MM.1S (cell line): ENCODE measurements at regions not wholly inside any gene's neighbourhood (a gene's known extent, or its start where the extent isn't known, plus 50 kb on each side); places are given as distances from the start of the nearest gene placed in this dataset.

Experiments used
- DNase-seq: peaks from one replicate; pipeline ENCODE4 v3.0.0-alpha.2; 2015
- H2AFZ ChIP-seq: fragments of 300-600 bp; sonication (generic); 2 replicates; pipeline ENCODE4 v1.6.0; 2016; ENCODE audit warnings: antibody characterized with exemption, low read length
- H3F3A ChIP-seq: fragments of 300-600 bp; sonication (generic); 2 replicates; pipeline ENCODE4 v1.6.1; 2016; ENCODE audit warnings: mild to moderate bottlenecking, antibody characterized with exemption, low read length, moderate library complexity, mixed read lengths; ENCODE audit not compliant: insufficient read depth
- H3K27ac ChIP-seq: fragments of 300-600 bp; sonication (generic); 2 replicates; pipeline ENCODE4 v1.5.1; 2016; ENCODE audit warnings: mild to moderate bottlenecking, low read length
- H3K27me3 ChIP-seq: fragments of 300-600 bp; sonication (generic); replicated peaks from 2 replicates; pipeline ENCODE4 v1.6.0; 2016; ENCODE audit warnings: low read length; ENCODE audit not compliant: insufficient read depth
- H3K36me3 ChIP-seq: fragments of 300-600 bp; sonication (generic); replicated peaks from 2 replicates; pipeline ENCODE4 v1.6.1; 2016; ENCODE audit warnings: mild to moderate bottlenecking, low read length, mixed read lengths; ENCODE audit not compliant: insufficient read depth
- H3K4me1 ChIP-seq: fragments of 300-600 bp; sonication (generic); 2 replicates; pipeline ENCODE4 v1.6.1; 2016; ENCODE audit warnings: low read length, mixed read lengths
- H3K4me2 ChIP-seq: fragments of 300-600 bp; sonication (generic); 2 replicates; pipeline ENCODE4 v1.6.0; 2016; ENCODE audit warnings: low read depth, low read length
- H3K4me3 ChIP-seq: fragments of 300-600 bp; sonication (generic); 2 replicates; pipeline ENCODE4 v1.5.1; 2016; ENCODE audit warnings: low read length, mixed read lengths
- H3K79me2 ChIP-seq: fragments of 300-600 bp; sonication (generic); 2 replicates; pipeline ENCODE4 v1.6.1; 2016; ENCODE audit warnings: mixed run types, low read length, mixed read lengths
- H3K9ac ChIP-seq: fragments of 300-600 bp; sonication (generic); 2 replicates; pipeline ENCODE4 v1.6.1; 2016; ENCODE audit warnings: low read length, mixed read lengths
- H3K9me2 ChIP-seq: fragments of 300-600 bp; sonication (generic); replicated peaks from 2 replicates; pipeline ENCODE4 v1.6.1; 2016; ENCODE audit warnings: mild to moderate bottlenecking, low read length, mixed read lengths; ENCODE audit not compliant: insufficient read depth
- H3K9me3 ChIP-seq: fragments of 300-600 bp; sonication (generic); replicated peaks from 2 replicates; pipeline ENCODE4 v1.6.1; 2016; ENCODE audit warnings: mild to moderate bottlenecking, low read length, mixed read lengths; ENCODE audit not compliant: insufficient read depth
- H4K20me1 ChIP-seq: fragments of 300-600 bp; sonication (generic); 2 replicates; pipeline ENCODE4 v1.6.1; 2016; ENCODE audit warnings: mild to moderate bottlenecking, low read length, moderate library complexity, mixed read lengths; ENCODE audit not compliant: insufficient read depth
- CTCF ChIP-seq: fragments of 300-600 bp; sonication (generic); IDR thresholded peaks from 2 replicates; pipeline ENCODE4 v1.5.1; 2016; ENCODE audit warnings: antibody characterized with exemption, low read length, mixed read lengths
- EZH2 ChIP-seq: fragments of 300-600 bp; sonication (generic); optimal IDR thresholded peaks from 2 replicates; pipeline ENCODE3; 2017; ENCODE audit warnings: low read depth, mild to moderate bottlenecking, antibody characterized with exemption, low read length, mixed read lengths
- EZH2phosphoT487 ChIP-seq: fragments of 300-600 bp; sonication (generic); IDR thresholded peaks from 2 replicates; pipeline ENCODE4 v1.6.1; 2018; ENCODE audit warnings: antibody characterized with exemption, low read length

- Histone ChIP-seq H3K9me2 (no peaks in the 10 kb centered on the region), H3K9ac (no peak overlapping the region), H3K79me2 (no peaks in the 10 kb centered on the region), H4K20me1 (no peaks in the 10 kb centered on the region), H3F3A (no peaks in the 10 kb centered on the region), H3K36me3 (no peaks in the 10 kb centered on the region), H3K9me3 (no peaks in the 10 kb centered on the region), H3K4me3 (no peak overlapping the region), H3K4me2 (no peak overlapping the region), H3K27ac (no peak overlapping the region), H2AFZ (no peak overlapping the region), H3K27me3 (no peaks in the 10 kb centered on the region), H3K4me1 (no peaks in the 10 kb centered on the region)
- TF ChIP-seq EZH2, result no peak
- no peak for TF ChIP-seq CTCF
- TF ChIP-seq EZH2phosphoT487, result no peak
- DNase-seq, result no peak
Observed at GRCh38 chr18:37889963-37890362, 324.4 kb upstream of the CELF4 start.

GRCh38 chr18:37874721-37875120 lies 309.1 kb upstream of the CELF4 start:
- H2AFZ ChIP-seq, result no peak overlapping the region
- H3K4me1 ChIP-seq, result no peaks in the 10 kb centered on the region
- H3K4me3 ChIP-seq, result no peak overlapping the region
- no peaks in the 10 kb centered on the region for H4K20me1 ChIP-seq
- no peak for DNase-seq
- TF ChIP-seq EZH2 (no peak), CTCF (no peak), EZH2phosphoT487 (no peak)
- no peaks in the 10 kb centered on the region for H3K27me3 ChIP-seq
- no peaks in the 10 kb centered on the region for H3K36me3 ChIP-seq
- H3F3A ChIP-seq, result no peaks in the 10 kb centered on the region
- no peaks in the 10 kb centered on the region for H3K79me2 ChIP-seq
- H3K9ac ChIP-seq, result no peak overlapping the region
- H3K9me3 ChIP-seq, result no peaks in the 10 kb centered on the region
- H3K27ac ChIP-seq, result no peak overlapping the region
- no peak overlapping the region for H3K4me2 ChIP-seq
- H3K9me2 ChIP-seq, result no peaks in the 10 kb centered on the region

GRCh38 chr18:37873416-37873815 lies 307.8 kb upstream of the CELF4 start:
- H3K9me3 ChIP-seq, result no peaks in the 10 kb centered on the region
- H3F3A ChIP-seq, result no peaks in the 10 kb centered on the region
- TF ChIP-seq EZH2phosphoT487 (no peak), CTCF (no peak)
- H3K79me2 ChIP-seq, result no peaks in the 10 kb centered on the region
- H3K9ac ChIP-seq, result no peak overlapping the region
- no peaks in the 10 kb centered on the region for H3K27me3 ChIP-seq
- H3K4me1 ChIP-seq, result no peaks in the 10 kb centered on the region
- no peaks in the 10 kb centered on the region for H3K9me2 ChIP-seq
- H3K4me3 ChIP-seq, result no peak overlapping the region
- H3K27ac ChIP-seq, result no peak overlapping the region
- H2AFZ ChIP-seq, result no peak overlapping the region
- H4K20me1 ChIP-seq, result no peaks in the 10 kb centered on the region
- DNase-seq, result no peak
- no peaks in the 10 kb centered on the region for H3K36me3 ChIP-seq
- no peak overlapping the region for H3K4me2 ChIP-seq

DNA sequence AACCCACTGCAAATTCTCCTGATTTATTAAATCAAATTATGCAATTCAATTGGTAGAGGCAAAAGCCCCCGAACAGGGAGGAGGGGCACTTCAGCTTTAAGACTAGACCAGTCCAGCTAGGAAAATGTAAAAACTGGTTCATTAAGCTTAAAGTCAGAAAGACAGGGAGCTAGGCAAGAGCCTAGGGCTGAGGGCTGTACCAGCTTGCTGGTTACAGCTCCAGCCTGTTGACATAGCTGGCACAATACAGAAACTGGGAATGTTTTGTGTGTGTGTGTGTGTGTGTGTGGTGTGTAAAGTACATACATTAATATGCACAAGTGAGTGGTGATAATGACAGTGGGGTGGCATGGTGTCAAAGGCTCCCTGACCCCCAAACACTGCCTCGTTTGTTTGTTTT lies 307.0 kb upstream of the CELF4 start:
- no peaks in the 10 kb centered on the region for H3K4me1 ChIP-seq
- no peak overlapping the region for H2AFZ ChIP-seq
- no peaks in the 10 kb centered on the region for H3K9me3 ChIP-seq
- no peaks in the 10 kb centered on the region for H3K27me3 ChIP-seq
- H3F3A ChIP-seq, result no peaks in the 10 kb centered on the region
- DNase-seq, result no peak
- H3K27ac ChIP-seq, result no peak overlapping the region
- H3K79me2 ChIP-seq, result no peaks in the 10 kb centered on the region
- no peaks in the 10 kb centered on the region for H4K20me1 ChIP-seq
- H3K36me3 ChIP-seq, result no peaks in the 10 kb centered on the region
- no peak overlapping the region for H3K4me2 ChIP-seq
- TF ChIP-seq CTCF (no peak), EZH2 (no peak), EZH2phosphoT487 (no peak)
- H3K4me3 ChIP-seq, result no peak overlapping the region
- no peak overlapping the region for H3K9ac ChIP-seq
- H3K9me2 ChIP-seq, result no peaks in the 10 kb centered on the region
